ENCODE measurements at regions not wholly inside any gene's neighbourhood (a gene's known extent, or its start where the extent isn't known, plus 50 kb on each side); places are given as distances from the start of the nearest gene placed in this dataset.

DNA sequence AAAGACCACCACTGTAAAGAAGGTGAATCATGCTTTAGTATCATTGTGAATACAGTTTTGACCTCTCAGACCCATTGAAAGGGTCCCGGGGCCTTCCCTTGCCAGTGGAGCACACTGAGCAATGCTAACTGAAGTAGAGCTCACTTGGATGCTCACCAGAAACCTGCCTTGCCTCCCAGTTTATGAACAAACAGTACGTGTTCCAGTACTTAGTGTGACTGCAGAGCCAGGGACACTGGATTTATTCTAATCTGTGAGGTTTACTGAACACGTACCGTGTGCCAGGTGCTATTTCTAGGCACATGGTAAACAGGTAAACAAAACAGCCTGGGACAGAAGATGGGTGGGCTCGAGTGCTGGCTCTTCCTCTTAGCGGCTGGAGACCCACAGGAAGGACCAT is 79.6 kb downstream of the FOXL1 start:
- no peak overlapping the region for H2BK5ac ChIP-seq (ENCODE audit: low read depth, low read length, poor library complexity, severe bottlenecking)
- H3K27me3 ChIP-seq (ENCODE audit: control insufficient read depth in 1 of 2, insufficient read depth in 1 of 2, low read length in 2 of 2) = peaks cover 0 to 3% of the 10 kb centered on the region in 2 experiments
- no peak overlapping the region for H3K18ac ChIP-seq (ENCODE audit: low read depth in 1 of 2, low read length in 2 of 2)
- peaks cover 8% of the 10 kb centered on the region for H3K9me3 ChIP-seq (ENCODE audit: control insufficient read depth, low read length)
- H2AK5ac ChIP-seq (ENCODE audit: low read length, severe bottlenecking) = no peak overlapping the region
- no peak overlapping the region for H2BK120ac ChIP-seq (ENCODE audit: low read depth, low read length)
- 94% methylated on average over 6 of the region's 6 CpGs for WGBS
- H3K4me2 ChIP-seq (ENCODE audit: low read length, poor library complexity, severe bottlenecking) = no peak overlapping the region
- no peaks in the 10 kb centered on the region for H3K36me3 ChIP-seq (ENCODE audit: control insufficient read depth in 1 of 2, insufficient read depth in 2 of 2, low read depth in 1 of 2, low read length in 2 of 2)
- H3K9ac ChIP-seq (ENCODE audit: low read length) = no peak overlapping the region
- DNase-seq = no peak
- H2BK15ac ChIP-seq (ENCODE audit: low read depth, poor library complexity, severe bottlenecking) = peak overlapping the region; percentile 4
- H3K14ac ChIP-seq (ENCODE audit: low read length in 2 of 2) = no peak overlapping the region
- no peak overlapping the region for H4K8ac ChIP-seq (ENCODE audit: low read length)
- no peak overlapping the region for H2BK12ac ChIP-seq (ENCODE audit: low read length in 2 of 2)
- H3K4ac ChIP-seq (ENCODE audit: low read depth in 1 of 2, low read length in 2 of 2) = no peak overlapping the region
- peaks cover 1% of the 10 kb centered on the region for H3K4me1 ChIP-seq (ENCODE audit: control insufficient read depth, insufficient read depth, low read depth, low read length)
- no peak overlapping the region for H3K27ac ChIP-seq (ENCODE audit: low read length, poor library complexity, severe bottlenecking)
- no peak overlapping the region for H3K23ac ChIP-seq (ENCODE audit: low read length in 2 of 2)
- H4K91ac ChIP-seq (ENCODE audit: low read length) = no peak overlapping the region
- H2AFZ ChIP-seq (ENCODE audit: low read depth, low read length) = no peak overlapping the region
- H3K79me1 ChIP-seq (replicated peaks; ENCODE audit: low read length, poor library complexity, severe bottlenecking) = no peaks in the 10 kb centered on the region
- no peak overlapping the region for H3K4me3 ChIP-seq (ENCODE audit: insufficient read depth in 1 of 2, low read depth in 1 of 2, low read length in 2 of 2)

DNA sequence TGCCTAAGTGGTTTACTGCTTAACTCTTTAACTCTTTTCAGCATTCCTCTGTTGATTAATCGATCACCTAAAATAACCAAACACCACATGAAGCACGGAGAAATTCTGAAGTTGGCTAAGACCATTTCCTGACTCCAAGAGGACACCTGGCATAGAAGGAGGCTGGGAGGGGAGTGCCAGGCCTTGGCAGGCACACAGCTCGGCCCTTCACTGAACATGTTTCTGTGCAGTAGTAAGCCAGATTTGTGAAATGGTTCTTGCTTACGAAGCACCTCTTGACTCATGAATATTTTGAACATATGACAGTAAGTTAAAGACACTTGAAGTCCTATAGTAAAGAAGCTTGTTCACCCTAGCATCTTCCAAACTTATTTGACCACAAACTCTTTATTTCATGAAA is 82.3 kb downstream of the FOXL1 start:
- H2BK5ac ChIP-seq (ENCODE audit: low read depth, low read length, poor library complexity, severe bottlenecking) = no peak overlapping the region
- no peak overlapping the region for H3K4me2 ChIP-seq (ENCODE audit: low read length, poor library complexity, severe bottlenecking)
- WGBS = 93% methylated on average over 4 of the region's 4 CpGs
- no peak overlapping the region for H3K23ac ChIP-seq (ENCODE audit: low read length in 2 of 2)
- no peak overlapping the region for H2BK120ac ChIP-seq (ENCODE audit: low read depth, low read length)
- no peaks in the 10 kb centered on the region for H3K79me1 ChIP-seq (replicated peaks; ENCODE audit: low read length, poor library complexity, severe bottlenecking)
- H3K27me3 ChIP-seq (ENCODE audit: control insufficient read depth in 1 of 2, insufficient read depth in 1 of 2, low read length in 2 of 2) = peaks cover 0 to 3% of the 10 kb centered on the region in 2 experiments
- no peak overlapping the region for H3K18ac ChIP-seq (ENCODE audit: low read depth in 1 of 2, low read length in 2 of 2)
- H2AFZ ChIP-seq (ENCODE audit: low read depth, low read length) = no peak overlapping the region
- H4K91ac ChIP-seq (ENCODE audit: low read length) = no peak overlapping the region
- no peak overlapping the region for H3K9ac ChIP-seq (ENCODE audit: low read length)
- H3K4me3 ChIP-seq (ENCODE audit: insufficient read depth in 1 of 2, low read depth in 1 of 2, low read length in 2 of 2) = no peak overlapping the region
- no peak overlapping the region for H3K14ac ChIP-seq (ENCODE audit: low read length in 2 of 2)
- no peak overlapping the region for H2AK5ac ChIP-seq (ENCODE audit: low read length, severe bottlenecking)
- no peak overlapping the region for H3K4ac ChIP-seq (ENCODE audit: low read depth in 1 of 2, low read length in 2 of 2)
- peak overlapping the region; percentile 52 for H2BK15ac ChIP-seq (ENCODE audit: low read depth, poor library complexity, severe bottlenecking)
- no peak overlapping the region for H4K8ac ChIP-seq (ENCODE audit: low read length)
- peaks cover 8% of the 10 kb centered on the region for H3K9me3 ChIP-seq (ENCODE audit: control insufficient read depth, low read length)
- H3K36me3 ChIP-seq (ENCODE audit: control insufficient read depth in 1 of 2, insufficient read depth in 2 of 2, low read depth in 1 of 2, low read length in 2 of 2) = no peaks in the 10 kb centered on the region
- no peak overlapping the region for H2BK12ac ChIP-seq (ENCODE audit: low read length in 2 of 2)
- H3K27ac ChIP-seq (ENCODE audit: low read length, poor library complexity, severe bottlenecking) = no peak overlapping the region
- H3K4me1 ChIP-seq (ENCODE audit: control insufficient read depth, insufficient read depth, low read depth, low read length) = peaks cover 9% of the 10 kb centered on the region
- DNase-seq = no peak

DNA sequence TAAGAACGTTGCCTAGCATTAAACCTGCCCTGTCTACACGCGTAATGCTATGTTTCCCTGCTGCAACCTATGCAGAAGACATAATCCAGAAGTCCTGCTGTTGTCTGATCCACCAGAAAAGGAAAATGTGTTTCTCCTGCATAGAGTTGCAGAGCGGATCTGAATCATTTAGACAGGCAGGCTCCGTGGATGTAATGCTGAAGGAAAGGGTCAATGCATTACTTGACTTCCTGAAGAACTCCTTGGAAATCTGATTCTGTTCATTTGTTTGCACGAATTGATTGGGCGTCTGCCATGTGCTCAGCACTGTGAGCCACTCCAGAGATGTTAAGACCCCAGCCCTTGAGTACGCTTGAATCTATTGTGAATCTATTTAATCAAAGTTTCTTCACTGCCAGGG is 83.4 kb downstream of the FOXL1 start:
- Histone ChIP-seq H2BK15ac (ENCODE audit: low read depth, poor library complexity, severe bottlenecking) (no peak overlapping the region), H4K91ac (ENCODE audit: low read length) (no peak overlapping the region), H2AFZ (ENCODE audit: low read depth, low read length) (no peak overlapping the region), H3K27me3 (ENCODE audit: control insufficient read depth in 1 of 2, insufficient read depth in 1 of 2, low read length in 2 of 2) (peaks cover 0 to 3% of the 10 kb centered on the region in 2 experiments), H3K4ac (ENCODE audit: low read depth in 1 of 2, low read length in 2 of 2) (peak overlapping the region in 1 of 2 experiments; percentile 63), H3K9ac (ENCODE audit: low read length) (peak overlapping the region; percentile 61), H2BK5ac (ENCODE audit: low read depth, low read length, poor library complexity, severe bottlenecking) (no peak overlapping the region), H4K8ac (ENCODE audit: low read length) (peak overlapping the region; percentile 3), H3K14ac (ENCODE audit: low read length in 2 of 2) (no peak overlapping the region), H3K23ac (ENCODE audit: low read length in 2 of 2) (no peak overlapping the region), H3K4me1 (ENCODE audit: control insufficient read depth, insufficient read depth, low read depth, low read length) (peaks cover 9% of the 10 kb centered on the region), H3K9me3 (ENCODE audit: control insufficient read depth, low read length) (peaks cover 8% of the 10 kb centered on the region), H2AK5ac (ENCODE audit: low read length, severe bottlenecking) (no peak overlapping the region), H3K18ac (ENCODE audit: low read depth in 1 of 2, low read length in 2 of 2) (peak overlapping the region in 1 of 2 experiments; percentile 55), H3K79me1 (replicated peaks; ENCODE audit: low read length, poor library complexity, severe bottlenecking) (no peaks in the 10 kb centered on the region), H3K4me3 (ENCODE audit: insufficient read depth in 1 of 2, low read depth in 1 of 2, low read length in 2 of 2) (peak overlapping the region in 1 of 2 experiments; percentile 15), H3K4me2 (ENCODE audit: low read length, poor library complexity, severe bottlenecking) (no peak overlapping the region), H3K27ac (ENCODE audit: low read length, poor library complexity, severe bottlenecking) (no peak overlapping the region), H3K36me3 (ENCODE audit: control insufficient read depth in 1 of 2, insufficient read depth in 2 of 2, low read depth in 1 of 2, low read length in 2 of 2) (no peaks in the 10 kb centered on the region), H2BK120ac (ENCODE audit: low read depth, low read length) (no peak overlapping the region), H2BK12ac (ENCODE audit: low read length in 2 of 2) (peak overlapping the region; percentile 32 to 69)
- peak; percentile 84 for DNase-seq
- WGBS = 24% methylated on average over 8 of the region's 8 CpGs

DNA sequence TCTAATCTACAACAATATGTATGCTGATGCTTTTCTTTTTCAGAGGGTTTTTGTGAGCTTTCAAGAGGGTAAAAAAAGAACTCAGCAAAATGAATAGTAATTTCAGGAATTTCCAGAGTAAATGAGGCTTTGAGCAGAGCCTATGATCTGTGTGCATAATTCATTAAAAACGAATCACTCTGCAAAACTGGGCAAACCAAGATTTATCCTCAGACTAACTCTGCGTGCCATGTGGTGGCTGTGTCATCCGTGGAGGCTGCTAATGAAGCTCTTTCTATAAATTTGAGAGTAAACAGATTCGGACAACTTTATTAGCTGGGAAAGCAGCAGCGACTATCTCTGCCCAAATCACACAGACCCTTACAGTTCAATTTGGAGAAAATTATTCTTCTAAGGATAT is 83.8 kb downstream of the FOXL1 start:
- Histone ChIP-seq H4K8ac (ENCODE audit: low read length) (no peak overlapping the region), H3K27me3 (ENCODE audit: control insufficient read depth in 1 of 2, insufficient read depth in 1 of 2, low read length in 2 of 2) (peaks cover 0 to 3% of the 10 kb centered on the region in 2 experiments), H2AFZ (ENCODE audit: low read depth, low read length) (no peak overlapping the region), H3K4me3 (ENCODE audit: insufficient read depth in 1 of 2, low read depth in 1 of 2, low read length in 2 of 2) (peak overlapping the region in 1 of 2 experiments; percentile 15), H3K4me2 (ENCODE audit: low read length, poor library complexity, severe bottlenecking) (no peak overlapping the region), H3K18ac (ENCODE audit: low read depth in 1 of 2, low read length in 2 of 2) (no peak overlapping the region), H3K9me3 (ENCODE audit: control insufficient read depth, low read length) (peaks cover 8% of the 10 kb centered on the region), H2BK15ac (ENCODE audit: low read depth, poor library complexity, severe bottlenecking) (no peak overlapping the region), H3K4me1 (ENCODE audit: control insufficient read depth, insufficient read depth, low read depth, low read length) (peaks cover 9% of the 10 kb centered on the region), H2AK5ac (ENCODE audit: low read length, severe bottlenecking) (no peak overlapping the region), H2BK5ac (ENCODE audit: low read depth, low read length, poor library complexity, severe bottlenecking) (no peak overlapping the region), H3K9ac (ENCODE audit: low read length) (peak overlapping the region; percentile 61), H3K27ac (ENCODE audit: low read length, poor library complexity, severe bottlenecking) (no peak overlapping the region), H3K79me1 (replicated peaks; ENCODE audit: low read length, poor library complexity, severe bottlenecking) (no peaks in the 10 kb centered on the region), H3K23ac (ENCODE audit: low read length in 2 of 2) (no peak overlapping the region), H4K91ac (ENCODE audit: low read length) (no peak overlapping the region), H2BK120ac (ENCODE audit: low read depth, low read length) (no peak overlapping the region), H3K36me3 (ENCODE audit: control insufficient read depth in 1 of 2, insufficient read depth in 2 of 2, low read depth in 1 of 2, low read length in 2 of 2) (no peaks in the 10 kb centered on the region), H3K14ac (ENCODE audit: low read length in 2 of 2) (no peak overlapping the region), H3K4ac (ENCODE audit: low read depth in 1 of 2, low read length in 2 of 2) (no peak overlapping the region), H2BK12ac (ENCODE audit: low read length in 2 of 2) (peak overlapping the region in 1 of 2 experiments; percentile 46)
- peak; percentile 76 for DNase-seq
- 10% methylated on average over 2 of the region's 5 CpGs for WGBS

Data from mesenchymal stem cell (in vitro differentiated cells and primary cell).